Femur (tissue), 1 donor: ENCODE measurements at regions not wholly inside any gene's neighbourhood (a gene's known extent, or its start where the extent isn't known, plus 50 kb on each side); places are given as distances from the start of the nearest gene placed in this dataset.
"Not testable (repeated sequence)": the region's sequence is repeated elsewhere in the genome, so short reads cannot be mapped to it uniquely, and the experiment has no call there.

ENCODE experiments used
- DNase-seq: peaks from one replicate; pipeline ENCODE4 v3.0.0-alpha.2; 2017

DNA sequence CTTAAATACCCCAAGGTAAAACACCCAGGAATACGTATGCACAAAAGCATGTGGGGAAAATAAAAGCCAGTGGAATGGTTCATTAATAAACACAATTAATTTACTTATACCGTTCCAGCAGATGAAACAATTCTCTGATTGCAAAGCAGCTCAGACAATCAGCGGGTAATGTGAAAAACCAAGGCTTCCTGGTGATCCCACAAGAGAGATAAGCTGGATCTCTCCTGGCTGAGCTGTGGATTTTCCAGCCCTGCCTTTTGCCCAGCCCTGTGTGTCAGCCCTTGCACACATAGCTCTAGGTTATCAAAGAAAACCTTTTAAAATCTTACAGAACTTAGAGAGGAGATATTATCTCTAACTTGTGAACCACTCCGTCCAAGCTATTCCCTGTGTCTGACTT, 1010.7 kb upstream of the AUTS2 start:
- DNase-seq: no peak

DNA sequence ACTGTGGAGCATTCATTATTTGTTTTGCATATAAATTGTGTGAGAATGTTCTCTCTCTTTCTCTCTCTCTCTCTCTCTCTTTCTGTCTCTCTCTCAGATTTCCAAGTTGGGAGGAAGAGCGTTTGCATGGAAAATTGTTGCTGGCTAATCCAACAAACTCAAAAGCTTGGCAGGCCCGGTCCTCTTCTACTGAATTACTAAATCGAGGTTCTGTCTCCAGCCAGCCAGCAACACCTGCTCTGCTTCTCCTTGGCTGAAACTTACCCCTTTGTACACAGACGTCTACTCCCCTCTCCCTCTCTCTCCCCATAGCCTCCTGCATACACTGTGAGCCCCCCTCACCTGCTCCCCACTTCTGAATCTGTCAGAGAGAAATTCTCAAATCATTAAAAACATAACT, 996.4 kb upstream of the AUTS2 start:
- DNase-seq: peak; percentile 68

- DNase-seq: peak; percentile 37
Measured at GRCh38 chr7:68604541-68604940, 993.7 kb upstream of the AUTS2 start.

GRCh38 chr7:68610701-68611100, 987.6 kb upstream of the AUTS2 start:
- DNase-seq: no peak

DNA sequence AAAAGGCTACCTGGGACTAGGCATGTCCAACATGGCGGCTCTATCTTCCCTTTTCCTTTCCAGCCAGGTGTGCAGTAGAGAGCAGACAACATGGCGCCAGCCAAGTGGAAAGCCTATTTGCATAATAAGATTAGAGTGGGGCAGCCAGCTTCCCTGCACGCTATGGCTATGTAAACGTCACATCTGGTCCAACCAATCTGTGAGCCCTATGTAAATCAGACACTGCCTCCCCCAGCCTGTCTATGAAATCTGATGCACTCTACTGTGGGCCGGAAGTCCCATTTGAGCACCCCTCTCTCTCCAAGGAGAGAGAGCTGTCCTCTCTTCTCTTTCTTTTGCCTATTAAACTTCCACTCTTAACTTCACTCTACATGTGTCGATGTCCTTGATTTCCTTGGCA, 984.9 kb upstream of the AUTS2 start:
- DNase-seq: no peak

GRCh38 chr7:68613897-68614296, 984.4 kb upstream of the AUTS2 start:
- DNase-seq: no peak

DNA sequence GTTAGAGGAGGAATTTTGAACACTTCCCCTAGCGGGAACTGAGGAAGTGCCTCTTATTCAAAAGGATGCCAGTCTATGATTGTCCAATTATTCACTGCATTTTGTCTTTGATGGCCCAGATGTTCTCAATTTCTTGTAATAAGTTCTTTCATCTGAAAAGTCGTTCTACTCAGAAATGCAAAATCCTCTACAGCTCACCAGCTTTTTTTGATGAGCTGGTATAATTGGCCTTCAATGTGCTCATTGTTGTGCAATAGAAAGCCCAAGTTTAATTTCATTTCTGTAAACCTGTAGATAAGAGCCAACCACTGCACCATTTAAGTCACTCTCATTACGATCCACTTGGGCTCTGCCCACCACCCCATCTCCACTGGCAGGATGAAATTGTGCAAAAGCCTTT, 978.7 kb upstream of the AUTS2 start:
- DNase-seq: no peak

DNA sequence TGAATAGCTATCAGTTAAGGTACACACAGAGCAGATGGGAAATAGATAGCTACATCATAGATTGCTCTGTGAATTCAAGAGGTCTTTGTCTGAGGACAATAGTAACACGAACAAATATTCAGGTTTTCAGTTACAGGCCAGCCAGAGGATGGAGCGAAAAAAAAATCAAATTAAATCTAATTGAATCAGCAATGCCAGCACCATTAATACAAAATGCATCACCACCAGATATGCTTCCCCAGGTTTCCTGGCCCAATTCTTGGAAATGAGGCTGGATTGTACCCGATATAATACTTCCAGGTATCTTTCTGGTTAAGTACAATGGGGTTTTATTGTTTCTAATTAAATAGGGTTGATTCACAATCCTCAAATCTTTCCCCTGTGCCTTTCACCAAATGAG, 975.8 kb upstream of the AUTS2 start:
- no peak for DNase-seq

GRCh38 chr7:68623030-68623429, 975.2 kb upstream of the AUTS2 start:
- DNase-seq: no peak

GRCh38 chr7:68627247-68627864, 970.9 kb upstream of the AUTS2 start:
- no peak for DNase-seq

DNA sequence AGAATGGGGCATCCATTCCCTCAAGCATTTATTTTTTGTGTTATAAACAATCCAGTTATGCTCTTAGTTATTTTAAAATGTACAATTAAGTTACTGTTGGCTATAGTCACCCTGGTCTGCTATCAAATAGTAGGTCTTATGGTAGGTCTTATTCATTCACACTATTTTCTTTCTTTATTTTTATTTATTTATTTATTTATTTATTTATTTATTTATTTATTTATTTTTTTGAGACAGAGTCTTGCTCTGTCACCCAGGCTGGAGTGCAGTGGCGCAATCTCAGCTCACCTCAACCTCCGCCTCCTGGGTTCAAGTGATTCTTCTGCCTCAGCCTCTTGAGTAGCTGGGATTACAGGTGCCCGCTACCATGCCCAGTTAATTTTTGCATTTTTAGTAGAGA, 967.4 kb upstream of the AUTS2 start:
- not testable (repeated sequence) for DNase-seq

GRCh38 chr7:68640103-68640502, 958.2 kb upstream of the AUTS2 start:
- DNase-seq: no peak

GRCh38 chr7:68642727-68643126, 955.5 kb upstream of the AUTS2 start:
- DNase-seq: no peak

DNA sequence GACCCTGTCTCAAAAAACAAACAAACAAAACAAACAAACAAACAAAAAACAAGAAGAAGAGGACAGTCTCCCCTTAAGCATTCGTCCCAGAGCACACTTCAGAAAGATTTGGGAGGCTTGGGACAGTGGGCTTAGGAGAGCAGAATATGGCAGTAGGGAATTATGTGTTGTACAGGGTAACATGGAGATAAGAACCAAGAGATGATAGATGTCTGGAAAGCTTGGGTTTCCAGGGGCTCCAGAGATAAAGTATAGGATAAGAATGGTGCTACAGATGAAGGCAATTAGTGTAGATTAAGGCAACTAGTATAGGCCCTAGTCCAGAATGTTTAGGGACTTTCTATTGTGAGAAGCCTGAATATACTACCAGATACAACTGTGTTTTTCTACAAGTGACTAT, 934.9 kb upstream of the AUTS2 start:
- no peak for DNase-seq

DNA sequence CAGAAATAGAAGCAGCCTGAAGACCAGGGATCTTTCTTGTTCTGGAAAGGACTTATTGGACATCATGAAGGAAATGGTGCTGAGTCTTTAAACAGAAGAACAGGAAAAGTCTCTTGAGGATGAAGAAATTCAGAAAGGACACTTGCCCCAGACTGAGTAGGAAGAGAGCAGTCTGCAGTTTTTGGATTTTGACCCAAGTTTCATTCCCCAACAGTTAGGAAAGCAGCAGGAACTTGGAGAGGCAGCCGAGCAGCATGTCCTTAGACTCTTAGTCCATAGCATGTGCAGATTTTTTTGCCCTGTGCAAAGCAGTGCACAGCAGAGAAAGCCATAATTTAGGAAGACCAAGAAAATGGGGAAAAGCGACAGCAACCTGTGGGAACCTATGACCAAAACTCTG, 927.2 kb upstream of the AUTS2 start:
- no peak for DNase-seq

DNA sequence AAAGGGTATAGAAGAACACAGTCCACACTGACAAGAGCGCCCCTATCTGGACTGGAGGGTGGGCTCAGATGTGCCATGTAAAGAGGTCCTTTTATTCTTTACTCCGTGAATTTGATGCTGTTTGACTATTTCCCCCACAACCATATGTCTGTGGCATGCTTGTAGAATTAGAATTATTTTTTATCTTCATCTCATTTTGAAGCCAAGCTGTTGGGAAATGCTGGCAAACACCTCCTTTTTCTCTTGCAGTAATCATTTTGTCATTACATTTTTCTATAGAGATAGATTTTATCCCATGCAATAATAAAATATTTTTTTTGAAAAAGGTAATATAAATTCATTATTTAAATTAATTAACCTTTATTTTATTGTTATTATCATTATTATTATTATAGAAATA, 926.6 kb upstream of the AUTS2 start:
- no peak for DNase-seq

DNA sequence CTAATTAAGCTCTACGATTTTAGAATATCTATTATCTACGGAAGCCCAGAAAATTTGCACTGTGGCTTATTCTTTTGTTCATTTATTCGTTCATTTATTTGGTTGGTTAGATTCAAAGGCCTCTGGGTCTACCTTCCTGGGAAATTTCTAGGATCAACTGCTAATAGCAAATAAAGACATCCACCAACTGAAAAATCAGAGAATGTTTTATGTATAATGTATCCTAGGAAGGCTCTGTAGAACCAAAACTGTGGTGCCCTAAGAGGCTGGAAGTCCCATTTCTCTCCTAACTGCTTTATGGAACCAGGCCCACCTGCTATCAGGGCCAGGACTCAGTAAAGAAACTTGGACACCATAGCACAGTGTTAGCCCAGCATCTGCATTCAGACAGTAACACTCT, 923.4 kb upstream of the AUTS2 start:
- DNase-seq: no peak

DNA sequence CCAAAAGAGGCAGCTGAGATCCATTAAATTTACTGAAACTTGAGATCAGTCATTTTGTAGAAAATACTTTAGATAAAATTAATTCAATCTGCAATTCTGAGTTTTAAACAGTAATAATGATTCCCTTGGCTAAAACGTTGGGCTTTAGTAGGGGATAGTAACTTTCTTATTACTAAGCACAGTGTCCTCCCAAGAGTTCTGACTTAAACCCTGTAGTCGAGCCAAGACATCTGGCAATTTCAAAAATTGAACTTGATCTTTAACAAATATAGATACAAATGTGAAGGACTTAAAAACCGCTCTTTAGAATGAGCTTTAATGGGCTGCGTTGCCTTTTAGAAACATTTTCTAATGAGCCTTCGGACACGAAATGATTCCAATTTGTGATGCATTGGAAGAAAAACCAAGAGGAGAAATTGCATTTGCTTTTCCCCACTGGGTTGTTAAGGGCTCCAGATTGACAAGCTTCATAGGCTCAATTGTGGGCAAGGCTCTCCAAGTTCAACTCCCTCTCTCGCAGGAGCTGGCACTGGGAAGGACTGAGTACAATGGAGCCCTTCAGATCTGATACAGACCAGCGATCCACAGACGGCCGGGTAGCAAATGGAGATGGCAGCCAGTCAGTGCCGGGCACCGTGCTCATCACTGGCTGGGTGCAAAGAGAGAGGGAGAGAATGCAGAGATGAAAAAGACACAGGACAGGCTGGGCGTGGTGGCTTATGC, 921.3 kb upstream of the AUTS2 start:
- DNase-seq: peak; percentile 53

DNA sequence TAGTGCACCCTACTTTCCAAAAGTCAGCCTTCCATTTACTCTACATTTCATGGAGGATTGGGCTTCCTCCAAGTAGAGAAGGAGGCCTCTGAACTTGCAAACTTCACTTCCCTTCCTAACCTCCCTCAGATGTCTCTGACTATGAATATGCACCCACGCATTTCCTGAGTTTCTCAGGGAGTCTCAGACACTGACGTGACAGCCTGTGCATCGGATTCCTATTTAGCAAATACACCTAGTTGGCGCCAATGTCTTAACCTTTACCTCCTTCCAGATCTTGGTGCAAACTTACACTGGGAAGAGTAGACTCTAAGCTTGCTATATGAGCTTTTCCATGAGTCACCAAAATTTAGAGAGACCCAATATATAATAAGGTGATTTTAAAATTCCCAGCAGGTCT, 920.1 kb upstream of the AUTS2 start:
- DNase-seq: no peak

DNA sequence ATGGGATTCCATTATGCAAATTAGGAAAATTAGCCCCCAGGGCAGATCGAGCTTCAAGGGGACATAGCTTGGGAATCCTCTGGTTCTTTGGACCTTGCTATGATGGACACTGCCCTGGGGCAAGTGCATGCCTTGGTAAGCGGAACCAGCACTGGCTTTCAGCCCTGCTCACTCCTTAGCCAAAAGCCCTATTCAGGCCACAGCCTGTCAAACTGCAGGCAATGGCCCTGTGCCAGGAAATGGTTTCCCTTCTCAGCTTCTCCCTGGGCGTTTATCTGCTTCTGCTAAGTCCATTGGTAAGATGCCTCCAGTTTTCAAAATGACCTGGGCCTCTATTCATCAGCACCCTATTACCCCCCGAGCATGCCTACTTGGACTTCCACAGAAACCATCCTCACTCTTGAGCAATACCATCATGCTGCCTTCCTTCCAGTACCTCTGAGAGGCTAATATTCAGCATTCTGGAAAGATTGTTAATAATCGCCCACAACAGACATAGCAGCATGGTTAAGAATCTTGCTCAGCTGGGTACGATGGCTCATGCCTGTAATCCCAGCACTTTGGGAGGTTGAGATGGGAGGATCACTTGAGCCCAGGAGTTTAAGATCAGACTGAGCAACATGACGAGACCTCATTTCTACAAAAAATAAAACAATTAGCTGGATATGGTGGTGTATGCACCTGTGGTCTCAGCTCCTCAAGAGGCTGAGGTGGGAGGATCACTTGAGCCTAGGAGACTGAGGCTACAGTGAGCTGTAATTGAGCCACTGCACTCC, 918.6 kb upstream of the AUTS2 start:
- DNase-seq: no peak

DNA sequence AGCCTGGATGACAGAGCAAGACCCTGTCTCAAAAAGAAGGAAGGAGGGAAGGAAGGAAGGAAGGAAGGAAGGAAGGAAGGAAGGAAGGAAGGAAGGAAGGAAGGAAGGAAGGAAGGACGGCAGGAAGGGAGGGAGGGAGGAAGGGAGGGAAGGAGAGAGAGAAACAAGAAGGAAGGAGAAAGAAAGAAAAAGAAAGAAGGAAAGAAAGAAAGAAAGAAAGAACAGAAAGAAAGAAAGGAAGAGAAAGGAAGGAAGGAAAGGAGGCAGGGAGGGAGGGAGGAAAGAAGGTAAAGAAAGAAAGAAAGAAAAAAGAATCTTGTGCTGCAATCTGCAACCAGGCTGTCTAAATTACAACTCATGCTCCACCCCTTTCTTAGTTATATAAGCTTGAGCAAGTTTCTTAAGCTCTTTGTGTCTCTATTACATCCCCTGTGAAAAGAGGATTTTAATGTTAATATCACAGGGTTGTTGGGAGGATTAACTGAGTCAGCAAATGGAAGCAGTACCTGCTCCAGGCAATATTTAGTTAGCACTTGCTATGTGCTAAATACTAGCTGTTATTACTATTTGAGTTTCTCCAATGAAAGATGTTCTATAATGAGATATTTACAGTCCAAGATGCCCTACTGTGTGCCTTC, 917.9 kb upstream of the AUTS2 start:
- no peak for DNase-seq

DNA sequence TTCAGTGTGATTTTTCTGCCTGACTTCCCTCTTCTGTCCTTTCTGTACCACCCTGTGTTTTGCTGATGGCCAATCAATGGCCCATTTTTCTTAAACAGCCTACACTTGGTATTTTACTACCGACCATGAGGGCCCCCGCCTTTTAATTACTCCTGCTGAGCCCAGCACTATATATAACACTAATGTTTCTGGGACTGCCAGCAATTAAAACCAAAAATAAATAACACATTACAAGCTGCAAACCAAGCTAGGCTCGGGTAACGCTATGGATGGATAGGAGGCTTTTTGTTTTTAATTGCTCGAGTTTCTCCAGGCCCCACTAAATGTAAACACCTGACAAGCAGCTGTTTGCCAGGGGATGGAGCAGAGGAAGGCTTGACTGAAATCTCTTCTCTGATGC, 915.4 kb upstream of the AUTS2 start:
- no peak for DNase-seq

GRCh38 chr7:68684246-68684839, 913.9 kb upstream of the AUTS2 start:
- DNase-seq: no peak
